ENCODE measurements at regions not wholly inside any gene's neighbourhood (a gene's known extent, or its start where the extent isn't known, plus 50 kb on each side); places are given as distances from the start of the nearest gene placed in this dataset.
A peak's percentile ranks its signal among the peaks of the same experiment; 100 is the strongest.

DNA sequence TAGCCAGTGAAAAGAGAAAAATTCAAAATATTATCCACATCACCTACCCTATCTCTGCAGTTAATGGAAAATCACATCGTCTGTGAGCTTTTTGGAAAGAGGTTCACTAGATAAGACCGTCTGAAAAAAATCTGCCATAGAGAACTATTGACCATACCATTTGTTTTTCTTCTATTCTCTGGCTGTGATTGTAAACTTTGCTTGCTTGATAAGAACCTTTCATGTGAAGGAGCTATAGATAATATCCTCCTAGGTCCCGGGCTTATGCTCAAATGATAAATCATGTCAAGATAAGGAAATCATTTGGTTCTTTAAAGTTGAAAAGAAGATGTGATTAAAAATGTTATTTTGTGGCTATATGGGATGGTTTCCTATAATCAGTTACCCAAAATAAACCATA lies 369.9 kb downstream of the SIPA1L2 start:
- H3K4me3 ChIP-seq (ENCODE audit: low read length): no peak overlapping the region
- H2AFZ ChIP-seq (ENCODE audit: low read depth, low read length): no peak overlapping the region
- H3K4me1 ChIP-seq (ENCODE audit: insufficient read depth, low read length): peaks cover 10% of the 10 kb centered on the region
- H3K9me3 ChIP-seq (ENCODE audit: low read length): no peaks in the 10 kb centered on the region
- no peaks in the 10 kb centered on the region for H3K36me3 ChIP-seq (ENCODE audit: insufficient read depth, low read length)
- H3K27me3 ChIP-seq (ENCODE audit: insufficient read depth, low read length): no peaks in the 10 kb centered on the region

DNA sequence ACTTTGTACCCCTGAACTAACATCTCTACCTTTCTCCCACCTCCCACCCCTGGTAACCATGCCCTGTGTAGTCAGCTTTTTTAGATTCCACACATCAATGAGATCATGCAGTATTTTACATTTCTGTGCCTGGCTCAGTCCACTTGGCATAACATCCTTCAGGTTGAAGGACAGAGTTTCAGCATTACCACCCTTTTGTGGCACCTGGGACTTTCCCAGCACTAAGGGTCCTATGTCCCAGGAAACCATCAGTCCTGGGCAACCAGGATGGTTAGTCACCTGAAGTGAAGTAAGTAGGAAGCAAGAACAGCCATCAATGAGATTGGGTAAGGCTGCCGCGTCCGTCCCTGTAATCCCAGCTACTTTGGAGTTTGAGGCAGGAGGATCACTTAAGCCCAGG lies 370.6 kb downstream of the SIPA1L2 start:
- no peaks in the 10 kb centered on the region for H3K27me3 ChIP-seq (ENCODE audit: insufficient read depth, low read length)
- peaks cover 10% of the 10 kb centered on the region for H3K4me1 ChIP-seq (ENCODE audit: insufficient read depth, low read length)
- no peak overlapping the region for H2AFZ ChIP-seq (ENCODE audit: low read depth, low read length)
- H3K9me3 ChIP-seq (ENCODE audit: low read length): no peaks in the 10 kb centered on the region
- no peak overlapping the region for H3K4me3 ChIP-seq (ENCODE audit: low read length)
- H3K36me3 ChIP-seq (ENCODE audit: insufficient read depth, low read length): no peaks in the 10 kb centered on the region

DNA sequence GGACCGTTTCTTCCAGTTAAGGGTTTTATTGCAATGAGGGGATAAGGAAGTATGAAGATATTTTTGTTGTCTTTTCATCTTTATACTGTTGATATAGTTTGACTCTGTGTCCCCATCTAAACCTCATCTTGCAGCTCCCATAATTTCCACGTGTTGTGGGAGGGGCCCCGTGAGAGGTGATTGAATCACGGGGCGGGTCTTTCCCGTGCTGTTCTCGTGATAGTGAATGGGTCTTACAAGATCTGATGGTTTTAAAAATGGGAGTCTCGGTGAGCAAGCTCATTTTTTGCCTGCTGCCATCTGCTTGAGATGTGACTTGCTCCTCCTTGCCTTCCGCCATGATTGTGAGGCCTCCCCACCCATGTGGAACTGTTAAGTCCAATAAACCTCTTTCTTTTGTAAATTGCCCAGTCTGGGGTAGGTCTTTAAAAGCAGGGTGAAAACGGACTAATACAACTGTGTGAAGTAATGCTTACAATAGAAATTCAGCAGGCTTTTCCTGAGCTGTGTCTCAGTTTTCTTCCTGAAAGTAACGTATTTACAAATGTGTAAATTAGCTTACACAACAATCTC lies 377.3 kb downstream of the SIPA1L2 start:
- Histone ChIP-seq H3K4me3 (ENCODE audit: low read length) (no peak overlapping the region), H3K4me1 (ENCODE audit: insufficient read depth, low read length) (peaks cover under 1% of the 10 kb centered on the region), H3K9me3 (ENCODE audit: low read length) (no peaks in the 10 kb centered on the region), H3K36me3 (ENCODE audit: insufficient read depth, low read length) (no peaks in the 10 kb centered on the region), H2AFZ (ENCODE audit: low read depth, low read length) (no peak overlapping the region), H3K27me3 (ENCODE audit: insufficient read depth, low read length) (no peaks in the 10 kb centered on the region)

DNA sequence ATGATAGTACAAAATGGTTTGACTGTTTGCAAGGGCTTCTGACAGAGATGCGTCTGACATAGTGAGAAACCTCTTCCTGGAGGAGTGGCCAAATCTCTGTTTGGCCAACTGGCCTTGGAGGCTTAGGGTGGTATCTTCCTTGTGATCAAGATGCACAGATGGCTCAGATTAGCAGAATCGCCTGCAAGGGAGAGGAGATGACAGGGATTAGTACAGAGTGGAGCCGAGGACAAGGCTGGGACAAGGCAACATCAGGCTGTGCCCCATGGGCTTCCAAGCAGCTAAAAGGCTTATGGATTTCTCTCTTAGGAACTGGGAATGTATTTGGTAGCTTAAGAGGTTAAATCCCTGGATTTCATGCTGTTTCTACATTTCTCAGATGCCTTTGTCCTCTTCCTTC lies 379.1 kb downstream of the SIPA1L2 start:
- no peak overlapping the region for H3K4me3 ChIP-seq (ENCODE audit: low read length)
- H2AFZ ChIP-seq (ENCODE audit: low read depth, low read length): no peak overlapping the region
- no peaks in the 10 kb centered on the region for H3K4me1 ChIP-seq (ENCODE audit: insufficient read depth, low read length)
- no peaks in the 10 kb centered on the region for H3K27me3 ChIP-seq (ENCODE audit: insufficient read depth, low read length)
- no peaks in the 10 kb centered on the region for H3K36me3 ChIP-seq (ENCODE audit: insufficient read depth, low read length)
- H3K9me3 ChIP-seq (ENCODE audit: low read length): no peaks in the 10 kb centered on the region

DNA sequence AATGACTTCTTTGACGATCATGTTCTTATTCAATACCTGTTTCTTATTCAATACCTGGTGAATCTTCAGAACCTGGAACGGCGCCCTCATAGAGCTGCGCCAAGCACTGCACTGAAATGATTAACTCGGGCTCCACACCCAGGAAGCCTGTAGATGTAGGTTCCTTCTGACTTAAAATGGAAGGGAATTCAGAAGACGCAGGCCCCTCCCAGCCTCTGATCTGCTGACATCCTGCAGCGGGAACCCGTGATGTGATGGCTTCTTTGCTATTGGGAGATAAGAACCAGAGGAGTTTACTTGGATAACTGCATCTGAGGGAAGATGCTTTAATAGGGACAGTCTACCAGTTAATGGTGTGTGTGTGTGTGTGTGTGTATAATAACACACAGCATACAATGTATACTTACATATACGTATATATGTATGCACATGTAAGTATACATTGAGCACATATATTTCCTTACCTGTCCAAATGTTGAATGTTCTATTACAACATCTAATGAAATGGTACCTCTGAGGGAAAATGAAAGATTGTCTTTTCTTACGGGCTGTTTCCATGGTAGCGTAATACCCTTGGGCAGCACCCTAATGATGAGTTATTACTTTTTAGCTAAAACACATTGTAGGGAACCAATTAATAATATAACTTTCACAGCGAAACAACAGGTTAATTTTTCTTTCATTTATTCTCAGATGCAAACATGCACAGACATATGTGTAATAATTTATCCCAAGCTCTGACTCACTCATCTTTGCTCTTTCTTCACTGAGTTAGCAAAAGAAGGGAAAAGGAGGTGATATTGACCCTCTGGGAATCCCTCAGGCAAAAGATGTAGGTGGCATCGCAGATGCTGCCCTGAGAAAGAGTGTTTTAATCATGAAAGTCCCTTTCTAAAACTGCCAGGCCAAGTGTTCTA lies 379.8 kb downstream of the SIPA1L2 start:
- no peaks in the 10 kb centered on the region for H3K27me3 ChIP-seq (ENCODE audit: insufficient read depth, low read length)
- H3K36me3 ChIP-seq (ENCODE audit: insufficient read depth, low read length): no peaks in the 10 kb centered on the region
- no peaks in the 10 kb centered on the region for H3K4me1 ChIP-seq (ENCODE audit: insufficient read depth, low read length)
- H3K9me3 ChIP-seq (ENCODE audit: low read length): no peaks in the 10 kb centered on the region
- H2AFZ ChIP-seq (ENCODE audit: low read depth, low read length): no peak overlapping the region
- H3K4me3 ChIP-seq (ENCODE audit: low read length): no peak overlapping the region

DNA sequence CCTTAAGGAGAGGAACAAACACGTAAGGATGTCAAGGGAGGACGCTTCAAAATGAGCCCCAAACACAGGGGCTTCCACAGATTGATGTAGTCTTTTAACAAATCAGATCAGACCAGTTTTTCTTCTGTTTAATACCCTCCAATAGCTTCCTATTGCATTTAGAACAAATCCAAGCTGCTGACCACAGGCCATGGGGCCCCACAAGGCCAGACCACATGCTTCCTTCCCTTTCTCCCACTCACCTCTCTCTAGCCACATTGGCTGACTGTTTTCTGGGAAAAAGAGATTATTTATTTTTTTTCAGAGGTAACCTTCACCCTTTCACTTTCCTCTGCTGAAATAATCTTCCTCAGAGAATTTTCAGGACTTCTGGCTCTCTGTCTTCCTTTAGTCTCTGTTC lies 380.6 kb downstream of the SIPA1L2 start:
- Histone ChIP-seq H3K27me3 (ENCODE audit: insufficient read depth, low read length) (no peaks in the 10 kb centered on the region), H3K4me1 (ENCODE audit: insufficient read depth, low read length) (peaks cover 3% of the 10 kb centered on the region), H3K9me3 (ENCODE audit: low read length) (no peaks in the 10 kb centered on the region)

DNA sequence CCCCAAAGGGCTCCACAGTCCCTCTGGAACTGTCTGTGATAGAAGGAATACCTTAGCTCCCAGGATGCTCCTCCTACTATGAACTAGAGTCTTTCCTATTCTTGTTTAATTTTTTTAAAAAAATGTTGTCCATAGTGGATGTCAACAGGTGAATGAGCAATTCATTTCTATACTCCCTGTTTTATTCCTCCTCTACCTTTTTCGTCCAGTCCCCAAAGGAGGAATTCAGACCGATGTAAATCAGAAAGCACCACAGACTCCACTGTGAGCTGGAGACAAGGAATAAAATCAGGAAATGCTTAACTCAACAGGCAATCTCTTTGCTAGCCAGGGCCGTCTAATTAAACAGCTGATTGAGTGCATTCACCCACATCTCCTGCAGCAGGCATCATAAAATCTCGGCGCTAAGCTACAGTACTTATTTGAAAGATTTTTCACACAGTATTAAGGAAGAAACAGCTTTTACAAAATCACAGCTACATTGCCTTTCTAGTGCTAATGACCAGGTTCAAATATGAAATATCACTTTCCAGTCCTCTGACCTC lies 381.6 kb downstream of the SIPA1L2 start:
- Histone ChIP-seq H2AFZ (ENCODE audit: low read depth, low read length) (no peak overlapping the region), H3K27me3 (ENCODE audit: insufficient read depth, low read length) (no peaks in the 10 kb centered on the region), H3K9me3 (ENCODE audit: low read length) (no peaks in the 10 kb centered on the region), H3K36me3 (ENCODE audit: insufficient read depth, low read length) (no peaks in the 10 kb centered on the region), H3K4me1 (ENCODE audit: insufficient read depth, low read length) (peaks cover 4% of the 10 kb centered on the region), H3K4me3 (ENCODE audit: low read length) (no peak overlapping the region)

More for the DNA sequence above, 380.6 kb downstream of the SIPA1L2 start:
- Histone ChIP-seq H3K4me3 (ENCODE audit: low read length) (no peak overlapping the region), H2AFZ (ENCODE audit: low read depth, low read length) (no peak overlapping the region), H3K36me3 (ENCODE audit: insufficient read depth, low read length) (no peaks in the 10 kb centered on the region)

DNA sequence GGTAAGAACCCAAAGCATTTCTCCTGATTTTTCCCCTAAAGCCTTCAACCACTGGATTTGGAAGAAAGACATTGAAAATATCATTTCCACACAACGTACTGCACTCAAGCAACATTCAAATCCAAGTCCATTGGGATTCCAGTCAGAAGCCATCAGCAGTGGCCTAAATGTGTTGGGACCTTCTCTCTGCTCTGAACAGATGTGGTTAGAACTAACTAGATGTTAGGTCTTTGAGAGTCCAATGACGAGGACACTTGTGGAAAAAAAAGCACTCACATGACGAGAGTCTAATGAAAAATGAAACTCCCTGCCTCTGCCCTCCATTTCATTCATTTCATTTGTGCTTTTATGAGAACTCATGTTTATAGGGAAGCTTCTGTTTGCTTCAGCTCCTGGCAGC lies 382.3 kb downstream of the SIPA1L2 start:
- no peak overlapping the region for H2AFZ ChIP-seq (ENCODE audit: low read depth, low read length)
- no peaks in the 10 kb centered on the region for H3K27me3 ChIP-seq (ENCODE audit: insufficient read depth, low read length)
- no peaks in the 10 kb centered on the region for H3K36me3 ChIP-seq (ENCODE audit: insufficient read depth, low read length)
- H3K9me3 ChIP-seq (ENCODE audit: low read length): no peaks in the 10 kb centered on the region
- H3K4me1 ChIP-seq (ENCODE audit: insufficient read depth, low read length): peaks cover 4% of the 10 kb centered on the region
- no peak overlapping the region for H3K4me3 ChIP-seq (ENCODE audit: low read length)

DNA sequence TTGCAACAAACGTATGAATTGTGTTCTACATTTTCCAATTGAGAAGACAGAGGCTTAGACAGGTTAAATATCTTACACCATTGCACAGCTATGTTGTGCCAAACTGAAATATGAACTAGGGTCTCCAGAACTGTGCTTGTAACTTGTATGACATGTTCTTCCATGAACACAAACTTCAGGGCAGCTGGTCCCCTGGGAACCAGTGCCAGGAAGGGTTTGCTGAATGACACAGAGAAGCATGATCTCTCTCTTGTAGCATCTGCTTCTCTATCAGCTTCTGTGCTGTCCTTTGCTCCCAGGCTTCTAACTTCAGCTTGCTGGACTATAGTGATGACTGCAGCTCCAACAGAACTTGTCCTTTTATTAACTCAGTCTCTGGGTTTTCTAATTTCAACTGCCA lies 385.5 kb downstream of the SIPA1L2 start:
- H3K9me3 ChIP-seq (ENCODE audit: low read length): no peaks in the 10 kb centered on the region
- no peaks in the 10 kb centered on the region for H3K27me3 ChIP-seq (ENCODE audit: insufficient read depth, low read length)
- no peak overlapping the region for H2AFZ ChIP-seq (ENCODE audit: low read depth, low read length)
- H3K36me3 ChIP-seq (ENCODE audit: insufficient read depth, low read length): no peaks in the 10 kb centered on the region
- H3K4me3 ChIP-seq (ENCODE audit: low read length): no peak overlapping the region
- H3K4me1 ChIP-seq (ENCODE audit: insufficient read depth, low read length): peaks cover 4% of the 10 kb centered on the region

DNA sequence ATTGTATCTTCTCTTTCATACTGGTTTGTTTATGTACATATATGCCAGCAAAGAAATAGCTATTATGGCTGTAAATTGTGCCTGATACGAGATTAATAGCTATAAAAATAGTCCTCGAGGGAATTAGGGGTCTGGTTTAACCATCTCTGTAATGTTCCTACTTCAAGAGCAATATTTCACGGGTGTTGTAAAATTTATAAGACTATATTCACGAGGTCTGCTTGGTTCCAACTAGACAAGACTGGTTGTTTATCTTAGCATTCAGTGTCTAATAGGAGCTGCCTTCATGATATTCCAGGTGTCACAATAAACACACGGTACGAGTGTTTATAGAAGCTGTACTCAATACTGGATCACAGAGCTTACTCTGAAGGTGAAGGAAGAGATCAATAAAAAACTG lies 389.9 kb downstream of the SIPA1L2 start:
- no peak overlapping the region for H3K4me3 ChIP-seq (ENCODE audit: low read length)
- no peaks in the 10 kb centered on the region for H3K9me3 ChIP-seq (ENCODE audit: low read length)
- H3K36me3 ChIP-seq (ENCODE audit: insufficient read depth, low read length): no peaks in the 10 kb centered on the region
- H3K27me3 ChIP-seq (ENCODE audit: insufficient read depth, low read length): no peaks in the 10 kb centered on the region
- H3K4me1 ChIP-seq (ENCODE audit: insufficient read depth, low read length): peaks cover 4% of the 10 kb centered on the region
- no peak overlapping the region for H2AFZ ChIP-seq (ENCODE audit: low read depth, low read length)

DNA sequence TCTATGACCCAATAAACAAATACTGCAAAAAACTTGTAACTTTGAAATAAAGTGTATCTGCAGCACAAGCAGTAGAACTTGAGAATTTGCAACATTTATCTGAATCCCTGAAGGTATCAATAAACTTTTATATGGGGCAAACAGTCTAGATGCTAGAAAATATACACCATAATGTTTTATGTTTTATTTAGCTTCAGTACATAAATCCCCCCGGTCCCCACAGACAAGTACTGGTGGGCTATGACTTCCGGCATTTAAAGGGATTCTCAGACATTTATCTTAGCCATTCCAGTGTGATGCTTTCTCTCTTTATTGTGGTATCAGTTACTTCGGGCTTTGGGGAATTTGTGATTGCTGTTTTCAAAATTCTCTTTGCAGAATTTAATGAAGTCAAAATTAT lies 390.4 kb downstream of the SIPA1L2 start:
- H2AFZ ChIP-seq (ENCODE audit: low read depth, low read length): no peak overlapping the region
- H3K4me1 ChIP-seq (ENCODE audit: insufficient read depth, low read length): peaks cover 2% of the 10 kb centered on the region
- no peak overlapping the region for H3K4me3 ChIP-seq (ENCODE audit: low read length)
- H3K36me3 ChIP-seq (ENCODE audit: insufficient read depth, low read length): no peaks in the 10 kb centered on the region
- no peaks in the 10 kb centered on the region for H3K9me3 ChIP-seq (ENCODE audit: low read length)
- H3K27me3 ChIP-seq (ENCODE audit: insufficient read depth, low read length): no peaks in the 10 kb centered on the region

DNA sequence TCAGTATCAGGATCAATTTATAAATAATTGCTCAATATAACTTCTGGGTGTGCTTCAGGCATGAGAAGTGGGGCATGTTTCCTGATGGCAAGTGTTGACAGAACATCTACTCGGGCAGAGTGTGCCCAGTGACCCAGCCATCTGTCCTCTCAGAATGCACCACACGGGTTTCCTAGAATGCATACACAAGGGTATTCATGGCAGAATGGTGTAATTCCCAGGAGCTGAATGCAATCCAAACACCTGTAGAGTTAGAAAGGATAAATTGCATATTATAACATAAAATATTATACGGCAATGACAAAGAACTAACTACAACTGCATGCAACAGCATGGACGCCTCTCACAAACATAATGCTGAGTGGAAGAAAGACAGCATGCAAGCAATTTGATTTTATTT lies 391.9 kb downstream of the SIPA1L2 start:
- H3K4me3 ChIP-seq (ENCODE audit: low read length): no peak overlapping the region
- no peaks in the 10 kb centered on the region for H3K27me3 ChIP-seq (ENCODE audit: insufficient read depth, low read length)
- H2AFZ ChIP-seq (ENCODE audit: low read depth, low read length): no peak overlapping the region
- no peaks in the 10 kb centered on the region for H3K4me1 ChIP-seq (ENCODE audit: insufficient read depth, low read length)
- H3K9me3 ChIP-seq (ENCODE audit: low read length): no peaks in the 10 kb centered on the region
- no peaks in the 10 kb centered on the region for H3K36me3 ChIP-seq (ENCODE audit: insufficient read depth, low read length)

DNA sequence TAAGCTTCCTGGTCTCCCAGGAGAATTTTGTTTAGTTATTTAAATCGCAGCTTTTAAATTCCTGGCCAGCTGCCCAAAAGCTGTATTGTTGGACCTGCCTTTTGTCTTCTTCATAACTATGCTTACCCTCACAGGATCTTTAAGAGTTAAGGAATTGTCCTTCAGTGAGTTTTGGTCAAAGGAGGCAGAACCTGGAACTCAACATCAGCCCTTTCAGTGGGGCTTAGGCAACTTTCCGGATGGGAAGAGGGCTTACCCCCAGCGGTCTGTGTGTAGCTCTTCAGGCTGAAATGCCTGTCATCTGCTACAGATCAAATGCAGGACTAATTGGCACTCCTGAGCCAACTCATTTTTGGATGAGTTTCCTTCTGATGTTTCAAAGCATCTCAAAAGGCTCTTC lies 402.6 kb downstream of the SIPA1L2 start:
- Histone ChIP-seq H3K9me3 (ENCODE audit: low read length) (no peaks in the 10 kb centered on the region), H3K4me3 (ENCODE audit: low read length) (no peak overlapping the region), H2AFZ (ENCODE audit: low read depth, low read length) (peak overlapping the region; percentile 53), H3K36me3 (ENCODE audit: insufficient read depth, low read length) (no peaks in the 10 kb centered on the region), H3K4me1 (ENCODE audit: insufficient read depth, low read length) (peaks cover 16% of the 10 kb centered on the region), H3K27me3 (ENCODE audit: insufficient read depth, low read length) (no peaks in the 10 kb centered on the region)
